ENCODE measurements at regions not wholly inside any gene's neighbourhood (a gene's known extent, or its start where the extent isn't known, plus 50 kb on each side); places are given as distances from the start of the nearest gene placed in this dataset.

DNA sequence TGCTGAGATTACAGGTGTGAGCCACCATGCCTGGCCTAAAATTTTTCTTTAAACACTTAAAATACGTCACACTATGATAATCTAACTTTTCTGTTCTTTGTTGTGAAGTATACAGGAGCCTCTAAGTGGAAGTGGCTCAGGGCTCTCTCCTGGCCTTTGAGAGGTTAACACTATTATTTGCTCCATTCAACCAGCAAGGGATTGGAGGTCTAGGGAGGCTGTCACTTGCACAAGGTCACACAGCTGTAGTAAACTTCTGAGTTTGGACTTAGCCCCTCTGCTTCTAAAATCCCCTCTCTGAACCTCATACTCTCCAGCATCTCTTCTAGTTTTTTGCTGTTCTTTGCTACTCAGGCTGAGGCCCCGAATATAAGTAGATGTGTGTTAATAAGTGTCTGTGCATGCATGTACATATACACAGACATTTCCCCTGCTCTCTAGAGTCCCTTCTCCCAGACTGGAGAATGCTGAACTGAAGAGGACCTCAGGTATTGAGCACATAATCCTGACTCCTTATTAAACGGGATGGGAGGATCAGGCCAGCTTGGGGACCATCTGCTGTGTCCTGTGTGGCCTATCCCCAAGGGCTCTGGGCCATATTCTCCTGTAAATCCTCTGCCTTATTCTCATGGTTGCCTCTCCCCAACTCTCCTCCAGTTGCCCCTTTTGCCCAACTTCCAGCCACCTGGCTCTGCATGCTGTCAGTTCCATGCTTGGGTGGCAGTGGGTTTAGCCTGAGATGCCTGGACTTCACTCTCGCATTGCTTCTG lies 87.0 kb upstream of the SPRY4 start:
- DNase-seq, result no peak
- Histone ChIP-seq H3K4me3 (no peak overlapping the region), H3K9me3 (peaks cover 0 to 7% (median 0%) of the 10 kb centered on the region in 12 donors), H3K27ac (no peak overlapping the region), H3K36me3 (no peaks in the 10 kb centered on the region), H3K27me3 (no peaks in the 10 kb centered on the region), H3K4me1 (peaks cover 0 to 4% (median 0%) of the 10 kb centered on the region in 12 donors)
- ATAC-seq, result no peak
- 84 to 95% (median 94%) methylated on average over 4 of the region's 4 CpGs for WGBS, 4 donors
- intact Hi-C loops (cut with DNase I), result no loop called here
- TF ChIP-seq POLR2A (IDR thresholded peaks at IDR 0.05), result no peak
- TF ChIP-seq, protein P1, sequence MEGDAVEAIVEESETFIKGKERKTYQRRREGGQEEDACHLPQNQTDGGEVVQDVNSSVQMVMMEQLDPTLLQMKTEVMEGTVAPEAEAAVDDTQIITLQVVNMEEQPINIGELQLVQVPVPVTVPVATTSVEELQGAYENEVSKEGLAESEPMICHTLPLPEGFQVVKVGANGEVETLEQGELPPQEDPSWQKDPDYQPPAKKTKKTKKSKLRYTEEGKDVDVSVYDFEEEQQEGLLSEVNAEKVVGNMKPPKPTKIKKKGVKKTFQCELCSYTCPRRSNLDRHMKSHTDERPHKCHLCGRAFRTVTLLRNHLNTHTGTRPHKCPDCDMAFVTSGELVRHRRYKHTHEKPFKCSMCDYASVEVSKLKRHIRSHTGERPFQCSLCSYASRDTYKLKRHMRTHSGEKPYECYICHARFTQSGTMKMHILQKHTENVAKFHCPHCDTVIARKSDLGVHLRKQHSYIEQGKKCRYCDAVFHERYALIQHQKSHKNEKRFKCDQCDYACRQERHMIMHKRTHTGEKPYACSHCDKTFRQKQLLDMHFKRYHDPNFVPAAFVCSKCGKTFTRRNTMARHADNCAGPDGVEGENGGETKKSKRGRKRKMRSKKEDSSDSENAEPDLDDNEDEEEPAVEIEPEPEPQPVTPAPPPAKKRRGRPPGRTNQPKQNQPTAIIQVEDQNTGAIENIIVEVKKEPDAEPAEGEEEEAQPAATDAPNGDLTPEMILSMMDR (IDR thresholded peaks at IDR 0.05), result no peak

DNA sequence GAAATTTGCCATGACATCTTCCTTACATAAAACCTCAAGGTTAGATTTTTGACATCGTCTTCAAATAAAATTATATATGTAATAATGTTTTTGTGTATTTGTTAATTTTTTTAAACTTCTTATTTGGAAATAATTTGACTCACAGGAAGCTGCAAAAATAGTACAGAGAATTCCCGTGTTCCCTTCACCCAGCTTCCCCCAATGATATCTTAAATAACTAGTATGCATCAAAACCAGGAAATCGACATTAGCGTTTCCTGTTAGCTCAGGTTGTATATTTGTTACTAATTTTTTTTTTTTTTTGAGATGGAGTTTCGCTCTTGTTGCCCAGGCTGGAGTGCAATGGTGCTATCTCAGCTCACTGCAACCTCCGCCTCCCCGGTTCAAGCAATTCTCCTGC lies 86.3 kb upstream of the SPRY4 start:
- DNase-seq (no peak), ATAC-seq (no peak)
- Histone ChIP-seq H3K27ac (no peak overlapping the region), H3K27me3 (no peaks in the 10 kb centered on the region), H3K4me1 (peaks cover 0 to 4% (median 0%) of the 10 kb centered on the region in 12 donors), H3K9me3 (peaks cover 0 to 7% (median 0%) of the 10 kb centered on the region in 12 donors), H3K36me3 (no peaks in the 10 kb centered on the region), H3K4me3 (no peak overlapping the region)
- TF ChIP-seq, protein P1 (IDR thresholded peaks at IDR 0.05), result no peak
- TF ChIP-seq POLR2A (IDR thresholded peaks at IDR 0.05), result no peak
- intact Hi-C loops (cut with DNase I), result no loop called here
- WGBS, 4 donors, result 87 to 93% (median 91%) methylated on average over 7 of the region's 7 CpGs

DNA sequence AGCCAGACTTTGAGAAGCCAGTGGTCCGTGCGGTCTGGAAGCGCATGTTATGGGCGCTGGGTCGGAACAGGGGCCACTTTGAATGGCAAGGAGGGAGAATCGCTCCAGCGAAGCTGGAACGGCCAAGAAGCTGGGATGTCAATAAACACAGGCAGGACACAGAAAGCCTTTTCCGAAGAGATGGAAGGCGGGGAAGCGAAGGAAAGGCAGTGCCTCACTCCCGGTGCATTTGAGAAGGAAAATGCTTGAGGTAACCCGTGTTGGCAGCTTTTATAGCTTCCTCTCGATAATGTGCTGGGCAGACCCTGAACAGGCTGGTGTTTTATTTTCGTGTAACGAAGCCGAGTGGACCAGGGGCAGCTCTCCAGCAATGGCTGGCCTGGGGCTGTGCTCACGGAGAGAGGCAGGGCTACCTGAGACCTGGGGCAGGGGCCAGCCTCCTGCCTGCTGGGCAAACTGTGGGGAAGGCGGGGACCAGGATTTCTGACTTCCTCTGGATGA lies 84.2 kb upstream of the SPRY4 start:
- H3K27me3 ChIP-seq, result no peaks in the 10 kb centered on the region
- ATAC-seq (no peak), DNase-seq (no peak)
- no peak overlapping the region for H3K4me3 ChIP-seq
- 91 to 95% (median 92%) methylated on average over 18 to 19 of the region's 19 CpGs for WGBS, 4 donors
- no peak overlapping the region for H3K27ac ChIP-seq
- intact Hi-C loops (cut with DNase I), result no loop called here
- no peak for TF ChIP-seq POLR2A (IDR thresholded peaks at IDR 0.05)
- TF ChIP-seq, protein P1 (IDR thresholded peaks at IDR 0.05), result no peak
- H3K4me1 ChIP-seq, result peaks cover 0 to 9% (median 0%) of the 10 kb centered on the region in 12 donors
- H3K9me3 ChIP-seq, result peaks cover 0 to 2% (median 0%) of the 10 kb centered on the region in 12 donors
- H3K36me3 ChIP-seq, result no peaks in the 10 kb centered on the region

DNA sequence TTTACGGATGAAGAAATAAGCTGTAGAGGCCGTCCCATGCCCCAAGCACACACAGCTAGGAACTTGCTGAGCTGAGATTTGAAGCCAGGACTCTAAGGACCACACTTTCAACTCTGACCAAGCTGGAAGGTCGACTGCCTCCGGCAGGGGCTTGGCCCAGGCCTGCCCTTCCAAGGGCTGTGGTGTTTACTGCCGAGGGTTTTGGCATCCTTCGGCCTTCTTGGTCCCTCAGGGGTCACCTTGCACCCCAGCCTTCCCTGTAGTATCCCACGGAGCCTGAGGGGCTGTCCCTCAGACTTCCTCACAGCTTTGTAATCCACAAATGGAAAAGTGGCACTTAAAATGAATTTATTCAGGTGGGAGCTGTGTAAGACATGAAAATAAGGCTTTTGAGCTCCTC lies 83.7 kb upstream of the SPRY4 start:
- Histone ChIP-seq H3K27ac (no peak overlapping the region), H3K27me3 (no peaks in the 10 kb centered on the region), H3K4me1 (peaks cover 0 to 9% (median 0%) of the 10 kb centered on the region in 12 donors), H3K4me3 (no peak overlapping the region), H3K36me3 (no peaks in the 10 kb centered on the region), H3K9me3 (no peaks in the 10 kb centered on the region)
- intact Hi-C loops (cut with DNase I), result no loop called here
- 70 to 91% (median 80%) methylated on average over 6 to 7 of the region's 7 CpGs for WGBS, 4 donors
- ATAC-seq, result no peak
- TF ChIP-seq, protein P1 (IDR thresholded peaks at IDR 0.05), result no peak
- TF ChIP-seq POLR2A (IDR thresholded peaks at IDR 0.05), result no peak
- no peak for DNase-seq

Measured in heart left ventricle (tissue), 16 donors.